ENCODE measurements at regions not wholly inside any gene's neighbourhood (a gene's known extent, or its start where the extent isn't known, plus 50 kb on each side); places are given as distances from the start of the nearest gene placed in this dataset.

- TF ChIP-seq POLR2A (IDR thresholded peaks at IDR 0.05; ENCODE audit: low read length) = no peak
- no peak for TF ChIP-seq GATA1 (IDR thresholded peaks at IDR 0.05; ENCODE audit: low read depth, low read length)
These were observed 317.5 kb upstream of the SEMA3A start for GRCh38 chr7:84512055-84512454.
